Trophoblast cell (in vitro differentiated cells and primary cell): ENCODE measurements at regions not wholly inside any gene's neighbourhood (a gene's known extent, or its start where the extent isn't known, plus 50 kb on each side); places are given as distances from the start of the nearest gene placed in this dataset.
A peak's percentile ranks its signal among the peaks of the same experiment; 100 is the strongest.

Experiments
- DNase-seq, 2 donors: peaks; one replicate each; pipeline ENCODE4 v3.0.0-alpha.2; 2016
- H2AFZ ChIP-seq: 2 replicates; pipeline ENCODE4 v1.6.1; 2013; ENCODE audit warnings: low read length, moderate library complexity, mild to moderate bottlenecking; ENCODE audit not compliant: insufficient read depth, poor library complexity
- H2AK5ac ChIP-seq: 2 replicates; pipeline ENCODE4 v1.6.1; 2013; ENCODE audit warnings: mild to moderate bottlenecking, low read length
- H2BK120ac ChIP-seq: 2 replicates; pipeline ENCODE4 v1.6.1; 2013; ENCODE audit warnings: low read length, mild to moderate bottlenecking, moderate library complexity; ENCODE audit not compliant: insufficient read depth, poor library complexity
- H2BK12ac ChIP-seq: 2 replicates; pipeline ENCODE4 v1.6.1; 2013; ENCODE audit warnings: mild to moderate bottlenecking, low read length, moderate library complexity
- H2BK5ac ChIP-seq: 2 replicates; pipeline ENCODE4 v1.6.1; 2013; ENCODE audit warnings: low read length, low read depth, moderate library complexity, mild to moderate bottlenecking; ENCODE audit not compliant: poor library complexity
- H3K14ac ChIP-seq: 2 replicates; pipeline ENCODE4 v1.6.1; 2013; ENCODE audit warnings: mild to moderate bottlenecking, low read length
- H3K18ac ChIP-seq: 2 replicates; pipeline ENCODE4 v1.6.1; 2013; ENCODE audit warnings: mild to moderate bottlenecking, low read length
- H3K23ac ChIP-seq: 2 replicates; pipeline ENCODE4 v1.6.1; 2013; ENCODE audit warnings: low read length
- H3K27ac ChIP-seq: 2 replicates; pipeline ENCODE4 v1.5.1; 2013; ENCODE audit warnings: low read depth, mild to moderate bottlenecking, inconsistent platforms, low read length, moderate library complexity
- H3K27me3 ChIP-seq: 2 replicates; pipeline ENCODE4 v1.6.1; 2013; ENCODE audit warnings: inconsistent platforms, mild to moderate bottlenecking, low read length, moderate library complexity; ENCODE audit not compliant: insufficient read depth
- H3K36me3 ChIP-seq, 2 experiments: 1 replicate in 1 of 2; 2 replicates in 1 of 2; pipeline ENCODE4 v1.6.1; 2013; ENCODE audit warnings: low read length in 2 of 2, mild to moderate bottlenecking in 2 of 2, moderate library complexity in 1 of 2; ENCODE audit not compliant: insufficient read depth in 2 of 2, control insufficient read depth in 1 of 2
- H3K4ac ChIP-seq: 2 replicates; pipeline ENCODE4 v1.6.1; 2013; ENCODE audit warnings: low read depth, mild to moderate bottlenecking, low read length, moderate library complexity
- H3K4me1 ChIP-seq, 2 experiments: 1 replicate in 1 of 2; 2 replicates in 1 of 2; pipeline ENCODE4 v1.6.1; 2013; ENCODE audit warnings: low read length in 2 of 2, mild to moderate bottlenecking in 2 of 2, moderate library complexity in 1 of 2; ENCODE audit not compliant: insufficient read depth in 2 of 2, control insufficient read depth in 1 of 2
- H3K4me2 ChIP-seq: 2 replicates; pipeline ENCODE4 v1.6.1; 2013; ENCODE audit warnings: inconsistent platforms, mild to moderate bottlenecking, low read length, moderate library complexity
- H3K4me3 ChIP-seq: 2 replicates; pipeline ENCODE4 v1.5.1; 2013; ENCODE audit warnings: mild to moderate bottlenecking, low read depth, low read length, inconsistent platforms
- H3K79me1 ChIP-seq: one replicate; pipeline ENCODE4 v1.6.1; 2013; ENCODE audit warnings: low read length
- H3K79me2 ChIP-seq: 2 replicates; pipeline ENCODE4 v1.6.1; 2013; ENCODE audit warnings: low read length, mild to moderate bottlenecking; ENCODE audit not compliant: control insufficient read depth, insufficient read depth, poor library complexity
- H3K9ac ChIP-seq: 2 replicates; pipeline ENCODE4 v1.6.1; 2013; ENCODE audit warnings: mild to moderate bottlenecking, low read length
- H3K9me3 ChIP-seq: 2 replicates; pipeline ENCODE4 v1.6.1; 2013; ENCODE audit warnings: low read depth, mild to moderate bottlenecking, control low read depth, inconsistent platforms, low read length; ENCODE audit not compliant: insufficient read depth
- H4K12ac ChIP-seq: 2 replicates; pipeline ENCODE4 v1.6.1; 2013; ENCODE audit warnings: low read depth, mild to moderate bottlenecking, low read length, moderate library complexity
- H4K8ac ChIP-seq: 2 replicates; pipeline ENCODE4 v1.6.1; 2013; ENCODE audit warnings: low read depth, mild to moderate bottlenecking, low read length, moderate library complexity
- H4K91ac ChIP-seq: one replicate; pipeline ENCODE4 v1.6.1; 2013; ENCODE audit warnings: low read depth, mild to moderate bottlenecking, low read length, moderate library complexity
- WGBS: extraction: QIAGEN DNeasy Blood & Tissue Kit; methylation state at CpG from one replicate; pipeline ENCODE4 v1.1.7; 2013; ENCODE audit warnings: missing lambda C conversion rate; ENCODE audit not compliant: insufficient read length, insufficient coverage; ENCODE audit errors: extremely low coverage; 5-methylcytosine and 5-hydroxymethylcytosine counted together

DNA sequence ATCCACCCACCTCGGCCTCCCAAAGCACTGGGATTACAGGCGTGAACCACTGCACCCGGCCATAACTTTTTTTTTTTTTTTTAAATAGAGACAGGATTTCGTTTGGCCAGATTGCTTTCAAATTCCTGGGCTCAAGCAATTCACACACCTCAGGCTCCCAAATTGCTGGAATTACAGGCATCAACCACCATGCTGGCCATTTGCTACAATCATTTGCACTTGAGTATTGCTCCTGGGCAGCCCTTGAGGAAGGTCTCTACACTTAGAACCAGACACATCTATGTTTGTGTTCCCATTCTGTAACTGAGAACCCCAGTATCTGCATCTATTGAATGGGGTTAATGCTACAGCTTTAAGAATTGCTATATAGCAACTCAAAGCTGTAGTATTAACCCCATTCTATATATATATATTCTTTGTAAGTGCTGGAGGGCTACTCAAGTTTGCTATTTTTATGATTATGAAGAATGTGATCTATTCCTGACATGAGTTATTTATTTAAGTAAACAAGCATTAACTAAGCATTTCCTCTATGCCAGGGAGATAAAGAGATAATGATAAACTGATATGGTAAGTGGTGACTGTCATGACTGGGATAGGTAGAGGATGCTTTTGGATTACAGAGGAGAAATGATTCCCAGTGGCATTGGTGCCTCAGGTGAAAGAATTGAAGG lies 496.5 kb upstream of the TNC start:
- no peak overlapping the region for H2AK5ac ChIP-seq
- no CpG with 5 or more reads among the region's 4 CpGs for WGBS

DNA sequence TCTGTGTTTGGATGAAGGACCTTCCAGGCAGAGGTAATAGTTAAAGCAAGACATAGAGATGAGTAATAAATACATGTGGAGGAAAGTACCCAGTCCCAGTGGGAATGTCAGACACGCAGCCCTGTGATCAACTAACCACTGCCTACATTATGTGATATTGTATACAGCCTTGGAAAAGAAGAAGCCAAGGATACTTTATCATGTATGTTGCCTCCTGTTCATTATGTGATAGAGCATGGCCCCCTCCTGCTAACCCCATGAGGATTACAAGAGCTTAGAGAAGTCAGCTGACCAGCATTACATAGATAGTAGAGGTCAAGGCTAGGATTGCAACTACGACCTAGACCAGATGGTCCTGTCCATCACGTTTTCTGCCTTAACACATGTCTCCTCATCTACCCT lies 497.0 kb upstream of the TNC start:
- H3K79me1 ChIP-seq: peaks cover 14% of the 10 kb centered on the region
- no peak overlapping the region for H3K4me3 ChIP-seq
- H4K8ac ChIP-seq: peak overlapping the region; percentile 39
- peak overlapping the region; percentile 58 for H3K14ac ChIP-seq
- no CpG with 5 or more reads among the region's 3 CpGs for WGBS
- no peaks in the 10 kb centered on the region for H3K9me3 ChIP-seq
- H3K18ac ChIP-seq: no peak overlapping the region
- peak overlapping the region; percentile 61 for H2BK5ac ChIP-seq
- peak overlapping the region; percentile 74 for H4K91ac ChIP-seq
- no peak overlapping the region for H3K23ac ChIP-seq
- H3K4ac ChIP-seq: no peak overlapping the region
- H3K9ac ChIP-seq: no peak overlapping the region
- H3K27me3 ChIP-seq: no peaks in the 10 kb centered on the region
- peak overlapping the region; percentile 46 for H2AK5ac ChIP-seq
- peak overlapping the region; percentile 90 for H3K27ac ChIP-seq
- H3K36me3 ChIP-seq: no peaks in the 10 kb centered on the region
- H4K12ac ChIP-seq: no peak overlapping the region
- H3K79me2 ChIP-seq: no peaks in the 10 kb centered on the region
- peak overlapping the region; percentile 81 for H2BK120ac ChIP-seq
- peak; percentile 62 to 69 for DNase-seq
- no peak overlapping the region for H3K4me2 ChIP-seq
- H2BK12ac ChIP-seq: peak overlapping the region; percentile 70
- peaks cover 7 to 9% of the 10 kb centered on the region in 2 experiments for H3K4me1 ChIP-seq
- no peak overlapping the region for H2AFZ ChIP-seq

More for the DNA sequence above, 496.5 kb upstream of the TNC start:
- H3K4me1 ChIP-seq: peaks cover 7 to 9% of the 10 kb centered on the region in 2 experiments
- H3K4me2 ChIP-seq: no peak overlapping the region
- no peak overlapping the region for H3K4ac ChIP-seq
- H2BK5ac ChIP-seq: no peak overlapping the region
- H3K9ac ChIP-seq: no peak overlapping the region
- no peak overlapping the region for H3K14ac ChIP-seq
- no peak overlapping the region for H3K18ac ChIP-seq
- no peak overlapping the region for H2BK120ac ChIP-seq
- peak; percentile 70 to 82 for DNase-seq
- H4K91ac ChIP-seq: no peak overlapping the region
- H3K27me3 ChIP-seq: no peaks in the 10 kb centered on the region
- no peaks in the 10 kb centered on the region for H3K79me2 ChIP-seq
- peaks cover 16% of the 10 kb centered on the region for H3K79me1 ChIP-seq
- H2AFZ ChIP-seq: no peak overlapping the region
- H4K8ac ChIP-seq: no peak overlapping the region
- no peak overlapping the region for H4K12ac ChIP-seq
- H2BK12ac ChIP-seq: no peak overlapping the region
- H3K27ac ChIP-seq: no peak overlapping the region
- no peak overlapping the region for H3K4me3 ChIP-seq
- no peaks in the 10 kb centered on the region for H3K9me3 ChIP-seq
- no peak overlapping the region for H3K23ac ChIP-seq
- no peaks in the 10 kb centered on the region for H3K36me3 ChIP-seq

DNA sequence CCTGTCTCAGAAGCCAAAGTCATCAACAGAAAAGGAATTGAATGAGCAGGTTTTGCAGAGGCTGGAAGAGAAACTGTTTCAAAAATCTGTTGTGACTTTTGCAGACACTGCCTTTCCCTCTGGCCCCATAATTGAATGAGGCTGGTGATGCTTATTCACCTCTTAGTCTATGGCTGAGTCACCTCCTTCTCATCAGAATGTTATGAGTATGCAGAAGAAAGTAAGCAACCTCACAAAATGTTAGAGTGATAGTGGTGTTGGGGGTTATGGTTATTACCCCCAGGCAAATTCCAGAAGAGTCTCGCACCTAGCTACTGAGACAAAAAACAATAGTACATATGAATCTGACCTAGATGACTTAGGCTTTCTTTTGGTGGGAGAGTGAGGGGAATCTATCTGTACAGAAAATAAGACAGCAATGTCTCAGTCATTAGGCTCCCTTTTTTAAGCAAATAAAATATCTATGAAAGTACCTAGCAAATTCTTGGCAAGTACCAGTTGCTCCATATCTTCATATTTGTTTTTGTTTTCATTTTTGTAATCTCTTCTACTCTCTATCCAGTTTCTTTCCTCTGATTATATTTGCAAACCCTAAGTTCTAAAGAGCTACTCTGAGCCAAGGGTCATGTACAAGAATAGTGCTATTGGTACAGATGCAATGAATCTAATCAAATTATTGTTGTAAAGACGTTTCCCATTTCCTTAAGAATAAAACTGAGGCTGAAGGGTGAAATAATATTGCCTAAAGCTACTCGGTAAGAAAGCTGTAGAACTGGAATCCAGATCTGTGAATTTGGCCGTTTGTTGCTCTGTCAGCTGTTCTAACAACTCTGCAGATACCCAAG lies 498.1 kb upstream of the TNC start:
- Histone ChIP-seq H3K79me2 (no peaks in the 10 kb centered on the region), H2AFZ (no peak overlapping the region), H3K23ac (no peak overlapping the region), H3K79me1 (peaks cover 14% of the 10 kb centered on the region), H3K4me2 (no peak overlapping the region), H3K4me3 (no peak overlapping the region), H3K14ac (peak overlapping the region; percentile 58), H4K8ac (peak overlapping the region; percentile 25), H3K4ac (peak overlapping the region; percentile 70), H3K9me3 (no peaks in the 10 kb centered on the region), H2BK120ac (peak overlapping the region; percentile 81), H3K27me3 (no peaks in the 10 kb centered on the region), H2BK12ac (peak overlapping the region; percentile 65), H2BK5ac (peak overlapping the region; percentile 61), H3K18ac (peak overlapping the region; percentile 39), H3K36me3 (no peaks in the 10 kb centered on the region), H3K27ac (peak overlapping the region; percentile 90), H4K12ac (no peak overlapping the region), H2AK5ac (no peak overlapping the region), H3K4me1 (peaks cover 7 to 9% of the 10 kb centered on the region in 2 experiments), H4K91ac (peak overlapping the region; percentile 74), H3K9ac (no peak overlapping the region)
- DNase-seq: peak; percentile 82 to 94
- WGBS: no CpG with 5 or more reads among the region's 4 CpGs

DNA sequence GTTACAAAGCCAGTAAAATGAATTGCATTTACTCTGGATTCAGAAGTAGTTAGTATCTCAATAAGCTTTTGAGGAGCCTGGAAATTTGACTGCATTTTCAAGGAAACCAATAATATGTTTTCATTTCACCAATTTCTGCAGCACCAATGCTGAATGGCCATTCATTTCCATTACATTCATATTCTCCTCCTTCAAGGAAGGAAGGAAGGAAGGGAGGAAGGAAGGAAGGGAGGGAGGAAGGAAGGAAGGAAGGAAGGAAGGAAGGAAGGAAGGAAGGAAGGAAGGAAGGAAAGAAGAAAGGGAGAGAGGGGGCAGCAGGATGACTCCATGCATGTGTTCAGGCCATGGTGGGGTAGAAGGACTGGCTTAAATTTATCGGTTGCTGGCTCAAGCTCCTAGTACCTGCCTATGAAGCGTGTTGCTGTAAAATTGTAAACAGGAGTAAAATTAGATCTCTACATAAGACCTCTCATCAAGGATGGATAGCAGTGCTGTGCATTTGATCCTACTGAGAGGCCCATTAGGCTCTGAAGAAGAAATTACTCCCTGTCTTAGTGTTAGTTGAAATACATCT lies 498.8 kb upstream of the TNC start:
- Histone ChIP-seq H3K23ac (no peak overlapping the region), H3K9me3 (no peaks in the 10 kb centered on the region), H2BK5ac (no peak overlapping the region), H4K8ac (no peak overlapping the region), H2BK120ac (no peak overlapping the region), H2BK12ac (no peak overlapping the region), H3K79me1 (peaks cover 11% of the 10 kb centered on the region), H3K4me3 (no peak overlapping the region), H3K36me3 (no peaks in the 10 kb centered on the region), H3K27ac (peak overlapping the region; percentile 2), H3K18ac (no peak overlapping the region), H3K79me2 (no peaks in the 10 kb centered on the region), H3K9ac (no peak overlapping the region), H3K14ac (no peak overlapping the region), H4K12ac (no peak overlapping the region), H3K4me2 (no peak overlapping the region), H2AFZ (no peak overlapping the region), H4K91ac (no peak overlapping the region), H3K4me1 (peaks cover 7 to 9% of the 10 kb centered on the region in 2 experiments), H3K27me3 (no peaks in the 10 kb centered on the region), H2AK5ac (no peak overlapping the region), H3K4ac (no peak overlapping the region)
- no peak for DNase-seq
- no CpG with 5 or more reads among the region's 2 CpGs for WGBS
